B cell (primary cell): ENCODE measurements at regions not wholly inside any gene's neighbourhood (a gene's known extent, or its start where the extent isn't known, plus 50 kb on each side); places are given as distances from the start of the nearest gene placed in this dataset.

Experiments
- ATAC-seq: fragments of 200-7000 bp; cut with Tn5 transposase; one replicate; pipeline ENCODE4 v1.10.0; 2021; ENCODE audit warnings: low read depth, mild to moderate bottlenecking, moderate number of reproducible peaks, moderate library complexity
- CTCF ChIA-PET: fragments of 350-600 bp; sonication (Branson Sonifier 250); formaldehyde crosslinking; loops from one replicate; lab custom pipeline; 2021; ENCODE audit warnings: antibody characterized with exemption, inconsistent platforms; lab: Charles Lee
- POLR2A ChIA-PET: fragments of 350-600 bp; sonication (Branson Sonifier 250); formaldehyde crosslinking; loops from one replicate; lab custom pipeline; 2021; ENCODE audit warnings: antibody characterized with exemption; lab: Charles Lee
- DNase-seq: peaks from one replicate; pipeline ENCODE4 v3.0.0; 2013
- H2AFZ ChIP-seq: 2 replicates; pipeline ENCODE4 v1.6.1; 2012; ENCODE audit warnings: mild to moderate bottlenecking, low read depth, low read length; ENCODE audit not compliant: insufficient read depth, poor library complexity, severe bottlenecking
- H3K27ac ChIP-seq, 2 donors: 1 replicate in 1 of 2; 2 replicates in 1 of 2; pipeline ENCODE4 v1.5.1; 2012 to 2013; ENCODE audit warnings: low read length in 2 of 2, mild to moderate bottlenecking in 2 of 2, moderate library complexity in 1 of 2
- H3K27me3 ChIP-seq, 4 experiments: fragments of 200-600 bp in 1 of 4; sonication (generic) in 1 of 4; replicated peaks in 1 of 4; 1 replicate in 2 of 4; 2 replicates in 2 of 4; pipeline versions ENCODE4 v1.6.1 to v1.7.0; 2013 to 2016; ENCODE audit warnings: low read length in 3 of 4, mild to moderate bottlenecking in 2 of 4, mixed read lengths in 1 of 4, moderate library complexity in 1 of 4; ENCODE audit not compliant: insufficient read depth in 4 of 4, control insufficient read depth in 3 of 4; ENCODE audit errors: control extremely low read depth in 1 of 4
- H3K36me3 ChIP-seq, 2 experiments: replicated peaks in 1 of 2; 1 replicate in 1 of 2; 2 replicates in 1 of 2; pipeline versions ENCODE4 v1.6.1 to v1.7.1; 2013; ENCODE audit warnings: low read length in 1 of 2; ENCODE audit not compliant: insufficient read depth in 2 of 2, control insufficient read depth in 1 of 2; ENCODE audit errors: control extremely low read depth in 1 of 2, extremely low read depth in 1 of 2
- H3K4me1 ChIP-seq, 2 donors: fragments of 200-600 bp in 1 of 2; sonication (generic) in 1 of 2; 1 replicate in 1 of 2; 2 replicates in 1 of 2; pipeline versions ENCODE4 v1.5.1 to v1.6.1; 2013 to 2017; ENCODE audit warnings: low read length in 2 of 2; ENCODE audit not compliant: control insufficient read depth in 2 of 2, insufficient read depth in 2 of 2
- H3K4me2 ChIP-seq: replicated peaks from 2 replicates; pipeline ENCODE3; 2012; ENCODE audit warnings: mild to moderate bottlenecking, low read depth, low read length; ENCODE audit not compliant: poor library complexity, severe bottlenecking
- H3K4me3 ChIP-seq, 5 experiments: fragments of 200-600 bp in 1 of 5; sonication (generic) in 1 of 5; 1 replicate in 3 of 5; 2 replicates in 2 of 5; pipeline versions ENCODE4 v1.5.1 to v1.7.0; 2011 to 2016; ENCODE audit warnings: low read length in 4 of 5, mild to moderate bottlenecking in 4 of 5, low read depth in 2 of 5, control low read depth in 1 of 5, moderate library complexity in 1 of 5; ENCODE audit not compliant: insufficient read depth in 1 of 5; ENCODE audit errors: control extremely low read depth in 1 of 5, extremely low read depth in 1 of 5
- H3K79me2 ChIP-seq: fragments of 200-600 bp; sonication (generic); one replicate; pipeline ENCODE4 v1.6.0; 2016; ENCODE audit warnings: low read length; ENCODE audit not compliant: control insufficient read depth, insufficient read depth
- H3K9ac ChIP-seq: fragments of 200-600 bp; sonication (generic); 2 replicates; pipeline ENCODE4 v1.6.1; 2017; ENCODE audit warnings: mild to moderate bottlenecking, low read length, moderate library complexity
- H3K9me3 ChIP-seq, 3 donors: one replicate each; pipeline versions ENCODE4 v1.6.1 to v1.7.1; 2013; ENCODE audit warnings: low read length in 2 of 3; ENCODE audit not compliant: control insufficient read depth in 2 of 3, insufficient read depth in 1 of 3; ENCODE audit errors: control extremely low read depth in 1 of 3
- H4K20me1 ChIP-seq: 2 replicates; pipeline ENCODE4 v1.6.0; 2012; ENCODE audit warnings: mild to moderate bottlenecking, low read length; ENCODE audit not compliant: insufficient read depth, control insufficient read depth, poor library complexity, severe bottlenecking
- H3K27ac Mint-ChIP-seq: one replicate; pipeline ENCODE4 v1.8.0; 2021; ENCODE audit warnings: mixed read lengths
- H3K27me3 Mint-ChIP-seq: one replicate; pipeline ENCODE4 v1.8.0; 2021; ENCODE audit warnings: mixed read lengths
- H3K4me1 Mint-ChIP-seq: one replicate; pipeline ENCODE4 v1.8.0; 2021; ENCODE audit warnings: mixed read lengths
- H3K4me3 Mint-ChIP-seq: one replicate; pipeline ENCODE4 v1.8.0; 2021; ENCODE audit warnings: mixed read lengths
- H3K9me3 Mint-ChIP-seq: one replicate; pipeline ENCODE4 v1.8.0; 2022; ENCODE audit warnings: mixed read lengths; ENCODE audit not compliant: insufficient read depth
- CTCF ChIP-seq: fragments of 200-600 bp; IDR thresholded peaks from one replicate; pipeline ENCODE4 v1.8.0; 2022; ENCODE audit warnings: antibody characterized with exemption, mild to moderate bottlenecking
- EZH2 ChIP-seq: IDR thresholded peaks from 2 replicates; pipeline ENCODE4 v1.6.1; 2012; ENCODE audit warnings: borderline replicate concordance, low read depth, mild to moderate bottlenecking, moderate library complexity, low read length; ENCODE audit not compliant: insufficient read depth, poor library complexity, severe bottlenecking
- WGBS: methylation state at CpG from one replicate; pipeline ENCODE4 v1.1.5; 2013; ENCODE audit warnings: missing lambda C conversion rate; ENCODE audit not compliant: insufficient coverage; 5-methylcytosine and 5-hydroxymethylcytosine counted together
- intact Hi-C: fragments of 100-400 bp; cut with micrococcal nuclease; formaldehyde crosslinking; loops from one replicate; pipeline ENCODE4 v1.10.0; 2022

GRCh38 chr1:83060221-83060620 is 938.7 kb downstream of the TTLL7 start:
- Mint-ChIP-seq H3K9me3 (no peaks in the 10 kb centered on the region), H3K27ac (no peak overlapping the region), H3K27me3 (no peaks in the 10 kb centered on the region), H3K4me3 (no peak overlapping the region), H3K4me1 (no peaks in the 10 kb centered on the region)
- TF ChIP-seq CTCF (no peak), EZH2 (no peak)
- H3K4me3 ChIP-seq, result no peak overlapping the region
- H3K9ac ChIP-seq, result no peak overlapping the region
- CTCF ChIA-PET, result no interaction called here
- H2AFZ ChIP-seq, result no peak overlapping the region
- no peaks in the 10 kb centered on the region for H3K4me1 ChIP-seq
- H3K4me2 ChIP-seq, result no peak overlapping the region
- no peak for DNase-seq
- H3K79me2 ChIP-seq, result no peaks in the 10 kb centered on the region
- no peaks in the 10 kb centered on the region for H4K20me1 ChIP-seq
- ATAC-seq, result no peak
- 86% methylated on average over 1 of the region's 4 CpGs for WGBS
- no peaks in the 10 kb centered on the region for H3K27me3 ChIP-seq
- no peak overlapping the region for H3K27ac ChIP-seq
- POLR2A ChIA-PET, result interaction anchor here (0.5 kb wide), 1 partner anchor 186 kb away, joined by 5 read pairs; no protein-coding TSS in a partner anchor
- H3K9me3 ChIP-seq, result no peaks in the 10 kb centered on the region
- H3K36me3 ChIP-seq, result no peaks in the 10 kb centered on the region
- intact Hi-C loops, result no loop called here

DNA sequence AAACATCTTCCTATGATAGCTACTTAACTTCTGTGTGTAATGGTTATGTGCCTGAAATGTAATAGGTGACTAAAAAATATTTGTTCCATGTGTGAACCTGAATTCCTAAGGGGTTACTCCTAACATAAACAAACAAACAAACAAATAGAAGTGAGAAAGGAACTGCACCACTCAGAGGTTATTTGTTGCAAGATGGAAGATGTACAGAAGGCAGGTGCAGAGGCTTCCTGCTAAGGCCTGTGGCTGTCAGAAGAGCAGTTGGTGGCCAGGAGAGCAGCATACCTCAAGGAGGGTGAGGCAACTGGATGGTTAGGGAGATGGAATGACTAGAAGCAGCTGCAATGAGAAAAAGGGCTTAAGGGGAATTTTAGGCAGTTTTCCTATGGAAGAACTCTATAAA is 940.6 kb downstream of the TTLL7 start:
- no peaks in the 10 kb centered on the region for H4K20me1 ChIP-seq
- no peaks in the 10 kb centered on the region for H3K9me3 ChIP-seq
- H3K4me3 Mint-ChIP-seq, result no peak overlapping the region
- H3K36me3 ChIP-seq, result no peaks in the 10 kb centered on the region
- no peaks in the 10 kb centered on the region for H3K4me1 Mint-ChIP-seq
- TF ChIP-seq CTCF (no peak), EZH2 (no peak)
- intact Hi-C loops, result no loop called here
- no peak overlapping the region for H3K27ac Mint-ChIP-seq
- H3K4me2 ChIP-seq, result no peak overlapping the region
- H3K4me1 ChIP-seq, result no peaks in the 10 kb centered on the region
- H3K4me3 ChIP-seq, result no peak overlapping the region
- H3K9ac ChIP-seq, result no peak overlapping the region
- no peaks in the 10 kb centered on the region for H3K27me3 ChIP-seq
- ChIA-PET CTCF (no interaction called here), POLR2A (no interaction called here)
- H2AFZ ChIP-seq, result no peak overlapping the region
- H3K9me3 Mint-ChIP-seq, result no peaks in the 10 kb centered on the region
- no peak overlapping the region for H3K27ac ChIP-seq
- no peaks in the 10 kb centered on the region for H3K79me2 ChIP-seq
- ATAC-seq (no peak), DNase-seq (no peak)
- no peaks in the 10 kb centered on the region for H3K27me3 Mint-ChIP-seq
